Pancreas (tissue), 10 donors: ENCODE measurements at regions not wholly inside any gene's neighbourhood (a gene's known extent, or its start where the extent isn't known, plus 50 kb on each side); places are given as distances from the start of the nearest gene placed in this dataset.

Source experiments
- ATAC-seq, 4 donors: fragments of 200-7000 bp; cut with Tn5 transposase; one replicate each; pipeline versions ENCODE4 v1.8.0 to v1.9.1; 2020; ENCODE audit warnings: mild to moderate bottlenecking in 4 of 4, moderate library complexity in 4 of 4
- DNase-seq, 6 donors: peaks; one replicate each; pipeline ENCODE4 v3.0.0-alpha.2; 2020
- FAIRE-seq: peaks from 2 replicates; lab custom pipeline; 2012; peaks lifted over from hg19 to GRCh38; lab: Jason Lieb, UNC
- H3K27ac ChIP-seq, 4 donors: fragments of 200-600 bp; sonication (generic); 1 replicate in 3 of 4; 2 replicates in 1 of 4; pipeline versions ENCODE4 v1.5.0 to v1.8.0; 2020
- H3K27me3 ChIP-seq, 4 donors: fragments of 200-600 bp; one replicate each; pipeline ENCODE4 v1.8.0; 2021
- H3K36me3 ChIP-seq, 3 donors: fragments of 200-600 bp; sonication (generic) in 1 of 3; one replicate each; pipeline versions ENCODE4 v1.5.0 to v1.8.0; 2020 to 2021
- H3K4me1 ChIP-seq, 3 donors: fragments of 200-600 bp; one replicate each; pipeline ENCODE4 v1.8.0; 2021
- H3K4me3 ChIP-seq, 4 donors: fragments of 200-600 bp; sonication (generic) in 2 of 4; one replicate each; pipeline versions ENCODE4 v1.5.0 to v1.8.0; 2020 to 2021
- H3K9me3 ChIP-seq, 4 donors: fragments of 200-600 bp; one replicate each; pipeline ENCODE4 v1.8.0; 2021
- CTCF ChIP-seq, 4 donors: fragments of 200-600 bp; sonication (generic) in 3 of 4; IDR thresholded peaks; one replicate each; pipeline versions ENCODE4 v1.5.0 to v1.8.0; 2021; ENCODE audit warnings: antibody characterized with exemption in 4 of 4
- WGBS, 2 donors: extraction: QIAGEN DNeasy Blood & Tissue Kit; methylation state at CpG; one replicate each; pipeline ENCODE4 v1.1.7; 2013; 5-methylcytosine and 5-hydroxymethylcytosine counted together
- intact Hi-C, 3 donors: fragments of 100-400 bp; cut with DNase I; formaldehyde crosslinking; loops; one replicate each; pipeline versions ENCODE4 v1.11.1 to v1.14.2; 2022
- donor health status: healthy with polysubstance abuse.
- donor health status: DM: no; HTN: no; CAD: no; lungs with moderate emphysema.
- donor health status: DM: no; HTN: no; CAD: no.
- donor health status: control.
- donor health status: control.
- donor health status: Bipolar disorder and iron deficiency.
- donor health status: DM: yes; HTN: yes; CAD: no.
- donor health status: DM: no; HTN: no; CAD: no.
- donor health status: DM: no; HTN: no; CAD: no.
- donor health status: DM: yes; HTN: yes; CAD: no.

GRCh38 chr12:19034937-19035336, 94.6 kb upstream of the PLEKHA5 start:
- H3K9me3 ChIP-seq: no peaks in the 10 kb centered on the region
- DNase-seq: no peak
- TF ChIP-seq CTCF (IDR thresholded peaks at IDR 0.05): no peak
- H3K4me1 ChIP-seq: no peaks in the 10 kb centered on the region
- FAIRE-seq: no peak
- 37 to 51% methylated on average over 2 of the region's 2 CpGs for WGBS, 2 donors
- no peak overlapping the region for H3K4me3 ChIP-seq
- intact Hi-C loops: no loop called here
- no peak overlapping the region for H3K27ac ChIP-seq
- no peak for ATAC-seq
- no peaks in the 10 kb centered on the region for H3K36me3 ChIP-seq
- no peaks in the 10 kb centered on the region for H3K27me3 ChIP-seq

- no peak for DNase-seq
- ATAC-seq: peak in 3 of 4 donors; percentile 38 to 51 (median 40)
- no peak for FAIRE-seq
- Histone ChIP-seq H3K4me3 (no peak overlapping the region), H3K36me3 (no peaks in the 10 kb centered on the region), H3K4me1 (no peaks in the 10 kb centered on the region), H3K9me3 (no peaks in the 10 kb centered on the region), H3K27me3 (no peaks in the 10 kb centered on the region), H3K27ac (no peak overlapping the region)
- intact Hi-C loops: no loop called here
- WGBS, 2 donors: 60 to 71% methylated on average over 1 of the region's 1 CpG
- no peak for TF ChIP-seq CTCF (IDR thresholded peaks at IDR 0.05)
These were observed 94.0 kb upstream of the PLEKHA5 start for GRCh38 chr12:19035536-19035935.

GRCh38 chr12:19036673-19037357, 92.7 kb upstream of the PLEKHA5 start:
- FAIRE-seq (no peak), ATAC-seq (no peak), DNase-seq (no peak)
- no peak overlapping the region for H3K27ac ChIP-seq
- H3K36me3 ChIP-seq: no peaks in the 10 kb centered on the region
- no peaks in the 10 kb centered on the region for H3K9me3 ChIP-seq
- intact Hi-C loops: no loop called here
- TF ChIP-seq CTCF (IDR thresholded peaks at IDR 0.05): no peak
- no peak overlapping the region for H3K4me3 ChIP-seq
- no peaks in the 10 kb centered on the region for H3K4me1 ChIP-seq
- WGBS, 2 donors: 71 to 77% methylated on average over 6 of the region's 6 CpGs
- H3K27me3 ChIP-seq: no peaks in the 10 kb centered on the region

- DNase-seq: no peak
- WGBS, 2 donors: 73% methylated on average over 6 of the region's 6 CpGs
- Histone ChIP-seq H3K27me3 (no peaks in the 10 kb centered on the region), H3K4me3 (no peak overlapping the region), H3K27ac (no peak overlapping the region), H3K36me3 (no peaks in the 10 kb centered on the region), H3K4me1 (no peaks in the 10 kb centered on the region), H3K9me3 (no peaks in the 10 kb centered on the region)
- intact Hi-C loops: no loop called here
- TF ChIP-seq CTCF (IDR thresholded peaks at IDR 0.05): no peak
- no peak for FAIRE-seq
- no peak for ATAC-seq
These were observed 91.3 kb upstream of the PLEKHA5 start for GRCh38 chr12:19038209-19038608.

- ATAC-seq: no peak
- intact Hi-C loops: no loop called here
- Histone ChIP-seq H3K27ac (no peak overlapping the region), H3K9me3 (no peaks in the 10 kb centered on the region), H3K4me1 (no peaks in the 10 kb centered on the region), H3K4me3 (no peak overlapping the region), H3K27me3 (no peaks in the 10 kb centered on the region), H3K36me3 (no peaks in the 10 kb centered on the region)
- FAIRE-seq: no peak
- no peak for TF ChIP-seq CTCF (IDR thresholded peaks at IDR 0.05)
- 54 to 68% methylated on average over 3 of the region's 3 CpGs for WGBS, 2 donors
- no peak for DNase-seq
These were observed 90.0 kb upstream of the PLEKHA5 start for GRCh38 chr12:19039515-19039914.
